ENCODE measurements at regions not wholly inside any gene's neighbourhood (a gene's known extent, or its start where the extent isn't known, plus 50 kb on each side); places are given as distances from the start of the nearest gene placed in this dataset.
"Not testable (repeated sequence)": the region's sequence is repeated elsewhere in the genome, so short reads cannot be mapped to it uniquely, and the experiment has no call there.

DNA sequence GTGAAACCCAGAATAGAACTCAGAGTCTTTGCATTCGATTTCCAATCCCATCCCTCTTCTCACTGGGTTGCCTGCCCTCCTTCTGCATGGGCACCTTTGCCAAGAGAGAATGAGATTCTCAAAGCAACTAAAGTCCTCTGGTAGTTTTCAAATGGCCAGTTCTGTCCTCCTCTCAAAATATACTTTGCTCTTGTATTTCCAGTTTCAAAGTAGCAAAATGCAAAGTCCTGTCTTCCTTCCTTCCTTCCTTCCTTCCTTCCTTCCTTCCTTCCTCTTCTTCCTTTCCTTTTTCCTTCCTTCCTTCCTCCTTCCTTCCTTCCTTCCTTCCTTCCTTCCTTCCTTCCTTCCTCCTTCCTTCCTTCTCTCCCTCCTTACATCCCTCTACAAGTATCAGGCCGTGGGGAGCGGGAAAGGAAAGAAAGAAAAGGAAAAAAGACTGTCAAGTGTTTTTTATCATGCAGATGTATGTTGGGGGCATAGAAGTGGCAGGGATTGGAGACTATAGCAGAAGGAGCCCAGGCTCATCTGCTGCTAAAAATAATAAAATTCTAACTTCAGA is 265.2 kb downstream of the CD83 start:
- ATAC-seq (ENCODE audit: low FRiP score) (no peak), DNase-seq (ENCODE audit: low spot score) (no peak)
- TF ChIP-seq, protein P1, sequence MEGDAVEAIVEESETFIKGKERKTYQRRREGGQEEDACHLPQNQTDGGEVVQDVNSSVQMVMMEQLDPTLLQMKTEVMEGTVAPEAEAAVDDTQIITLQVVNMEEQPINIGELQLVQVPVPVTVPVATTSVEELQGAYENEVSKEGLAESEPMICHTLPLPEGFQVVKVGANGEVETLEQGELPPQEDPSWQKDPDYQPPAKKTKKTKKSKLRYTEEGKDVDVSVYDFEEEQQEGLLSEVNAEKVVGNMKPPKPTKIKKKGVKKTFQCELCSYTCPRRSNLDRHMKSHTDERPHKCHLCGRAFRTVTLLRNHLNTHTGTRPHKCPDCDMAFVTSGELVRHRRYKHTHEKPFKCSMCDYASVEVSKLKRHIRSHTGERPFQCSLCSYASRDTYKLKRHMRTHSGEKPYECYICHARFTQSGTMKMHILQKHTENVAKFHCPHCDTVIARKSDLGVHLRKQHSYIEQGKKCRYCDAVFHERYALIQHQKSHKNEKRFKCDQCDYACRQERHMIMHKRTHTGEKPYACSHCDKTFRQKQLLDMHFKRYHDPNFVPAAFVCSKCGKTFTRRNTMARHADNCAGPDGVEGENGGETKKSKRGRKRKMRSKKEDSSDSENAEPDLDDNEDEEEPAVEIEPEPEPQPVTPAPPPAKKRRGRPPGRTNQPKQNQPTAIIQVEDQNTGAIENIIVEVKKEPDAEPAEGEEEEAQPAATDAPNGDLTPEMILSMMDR (IDR thresholded peaks at IDR 0.05): no peak

DNA sequence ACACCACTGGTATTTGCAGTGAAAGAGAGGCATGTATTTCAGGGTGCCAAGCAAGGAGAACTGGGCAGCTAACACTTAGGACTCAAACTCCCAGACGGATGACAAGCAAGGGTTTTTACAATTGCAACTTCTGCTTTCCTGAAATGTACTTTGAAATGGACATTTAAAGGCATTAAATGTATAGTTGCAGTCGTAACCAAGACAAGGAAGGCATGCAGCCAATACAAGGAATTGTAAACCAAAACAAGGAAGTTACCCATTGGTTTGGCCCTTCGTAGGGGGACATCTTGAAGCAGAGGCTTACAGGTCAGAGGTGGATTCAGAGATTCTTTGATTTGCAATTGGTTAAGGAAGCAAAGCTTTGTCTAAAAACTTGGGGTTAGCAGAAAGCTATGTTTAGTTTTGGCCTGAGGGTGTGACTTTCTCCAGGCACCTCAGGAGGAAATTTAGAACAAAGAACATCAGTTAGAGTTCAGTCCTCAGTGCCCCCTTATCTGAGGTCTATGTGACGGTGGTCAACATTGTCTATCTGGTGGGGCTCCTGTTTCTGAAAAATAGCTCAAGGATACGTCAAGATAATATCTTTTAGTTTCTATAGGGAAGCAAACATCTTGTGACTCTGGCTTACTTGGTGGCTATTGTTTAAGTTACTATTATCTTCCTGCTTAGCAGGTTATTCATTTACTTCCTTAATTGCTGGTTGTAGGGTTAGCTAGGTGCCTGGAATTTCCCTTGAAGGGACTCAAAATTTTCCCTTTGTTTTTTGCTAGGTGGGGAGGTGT is 266.0 kb downstream of the CD83 start:
- DNase-seq (ENCODE audit: low spot score) (no peak), ATAC-seq (ENCODE audit: low FRiP score) (no peak)
- TF ChIP-seq, protein P1 (IDR thresholded peaks at IDR 0.05): no peak

DNA sequence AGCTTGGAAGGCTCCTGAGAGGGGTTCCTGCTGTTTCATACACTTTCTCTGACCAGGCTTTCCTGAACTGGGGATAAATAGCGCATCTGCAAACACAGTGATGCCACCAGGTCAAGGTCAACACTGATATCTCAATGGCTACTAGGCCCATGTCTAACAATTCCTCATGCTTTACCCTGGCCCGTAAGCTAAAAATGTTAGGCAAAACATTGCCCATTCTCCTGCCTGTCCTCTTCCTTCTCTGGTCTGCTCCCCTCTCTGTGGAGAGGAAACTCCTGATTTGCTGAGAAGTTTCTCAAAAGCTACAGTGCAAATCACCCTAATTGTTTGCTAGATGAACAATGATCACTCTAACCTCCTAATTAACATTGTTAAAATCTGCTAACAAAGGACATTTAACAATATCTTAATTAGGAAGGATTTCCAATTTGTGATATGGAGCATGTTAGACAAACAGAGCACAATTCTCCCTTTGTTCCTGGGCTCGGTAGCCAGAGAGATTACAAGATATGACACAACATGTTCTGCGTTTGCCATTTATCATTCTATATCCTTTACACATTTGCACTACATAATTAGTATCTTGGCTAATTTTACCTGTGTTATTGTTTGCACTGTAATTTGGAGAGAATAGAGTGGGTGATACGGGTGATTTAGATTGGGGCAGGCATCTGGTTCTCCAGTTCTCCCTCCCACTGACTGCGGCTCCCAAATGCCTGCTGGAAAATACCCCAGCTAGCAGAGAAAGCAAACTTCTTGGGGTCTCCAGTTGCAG is 266.8 kb downstream of the CD83 start:
- TF ChIP-seq, protein P1 (IDR thresholded peaks at IDR 0.05): no peak

DNA sequence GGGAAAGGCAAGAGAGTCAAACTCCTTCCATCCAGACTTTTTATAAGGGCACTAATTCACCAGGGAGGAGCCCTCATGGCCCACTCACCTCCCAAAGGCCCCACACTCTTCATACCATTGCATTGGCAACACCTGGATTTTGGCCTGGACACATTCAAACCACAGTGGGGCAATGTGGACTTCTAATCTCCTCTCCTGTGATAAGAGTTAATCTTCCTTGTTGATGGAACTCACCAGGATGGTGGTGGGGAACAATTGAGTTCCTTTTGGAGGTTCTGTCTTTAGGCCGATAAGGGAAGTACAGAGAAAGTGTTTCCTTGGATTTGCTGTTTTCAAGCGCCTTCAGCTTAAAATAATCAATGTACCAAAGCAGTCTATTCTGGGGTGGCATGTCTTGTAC is 268.7 kb downstream of the CD83 start:
- TF ChIP-seq, protein P1 (IDR thresholded peaks at IDR 0.05): no peak
- ATAC-seq (ENCODE audit: low FRiP score): no peak
- no peak for DNase-seq (ENCODE audit: low spot score)

More for the DNA sequence above, 266.8 kb downstream of the CD83 start:
- DNase-seq (ENCODE audit: low spot score): no peak
- ATAC-seq (ENCODE audit: low FRiP score): no peak

DNA sequence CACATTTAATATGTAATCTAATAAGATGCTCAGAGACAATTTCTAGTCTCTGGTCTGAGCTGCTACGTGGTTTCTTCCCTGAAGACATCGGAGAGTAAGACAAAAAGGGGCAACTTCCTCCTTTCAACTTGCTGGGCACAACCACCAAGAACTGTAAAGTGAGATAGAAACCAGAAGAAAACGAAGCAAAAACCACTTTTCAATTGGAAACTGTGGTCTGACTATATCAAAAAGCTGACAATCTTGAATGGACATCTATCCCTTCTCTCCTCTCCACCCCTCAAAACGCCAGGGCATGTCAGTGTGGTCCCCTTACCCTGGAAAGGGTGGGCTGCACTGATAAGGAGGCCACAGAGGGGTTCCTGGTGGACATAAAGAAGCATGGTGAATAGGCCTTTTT is 269.1 kb downstream of the CD83 start:
- no peak for DNase-seq (ENCODE audit: low spot score)
- TF ChIP-seq, protein P1 (IDR thresholded peaks at IDR 0.05): no peak
- ATAC-seq (ENCODE audit: low FRiP score): no peak

DNA sequence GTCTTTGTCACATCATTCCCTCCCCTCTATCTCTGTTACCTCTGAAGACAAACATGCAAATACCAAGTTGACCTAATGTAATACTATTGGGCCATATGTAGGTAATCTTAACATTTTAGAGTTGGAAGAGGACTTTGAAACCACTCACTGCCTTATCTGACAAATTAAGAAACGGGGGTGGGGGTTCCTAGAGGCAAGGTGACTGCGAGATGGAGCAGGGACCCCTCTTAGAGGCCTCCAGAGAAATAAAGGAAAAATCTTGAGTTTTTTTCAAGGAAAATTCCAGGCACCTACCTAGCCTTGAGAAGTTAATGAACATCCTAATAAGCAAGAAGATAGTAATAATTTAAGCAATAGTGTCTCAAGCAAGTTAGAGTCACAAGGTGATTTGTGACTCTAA is 270.8 kb downstream of the CD83 start:
- TF ChIP-seq, protein P1 (IDR thresholded peaks at IDR 0.05): no peak
- ATAC-seq (ENCODE audit: low FRiP score): no peak

DNA sequence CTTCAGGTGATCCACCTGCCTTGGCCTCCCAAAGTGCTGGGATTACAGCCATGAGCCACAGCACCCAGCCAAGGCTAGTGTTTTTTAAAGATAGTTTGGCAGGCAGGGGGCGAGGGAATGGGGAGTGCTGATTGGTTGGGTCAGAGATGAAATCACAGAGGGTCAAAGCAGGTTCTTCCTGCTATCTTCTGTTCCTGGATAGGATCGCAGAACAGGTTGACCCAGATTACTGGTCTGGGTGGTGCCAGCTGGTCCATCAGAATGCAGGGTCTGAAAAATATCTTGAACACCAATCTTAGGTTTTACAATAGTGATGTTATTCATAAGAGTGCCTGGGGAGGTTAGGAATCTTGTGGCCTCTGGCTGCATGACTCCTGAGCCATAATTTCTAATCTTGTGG is 272.2 kb downstream of the CD83 start:
- DNase-seq (ENCODE audit: low spot score); ATAC-seq (ENCODE audit: low FRiP score): not testable (repeated sequence)

More for the DNA sequence above, 270.8 kb downstream of the CD83 start:
- DNase-seq (ENCODE audit: low spot score): no peak

All from omental fat pad (tissue), 3 donors.